H9 (cell line): ENCODE measurements at regions not wholly inside any gene's neighbourhood (a gene's known extent, or its start where the extent isn't known, plus 50 kb on each side); places are given as distances from the start of the nearest gene placed in this dataset.

ENCODE experiments used
- DNase-seq: peaks from one replicate; pipeline ENCODE4 v3.0.0-alpha.2; 2017
- H2AFZ ChIP-seq: one replicate; pipeline ENCODE4 v1.6.1; 2013; ENCODE audit warnings: mild to moderate bottlenecking, low read length, control low read depth, moderate library complexity
- H2AK5ac ChIP-seq: 2 replicates; pipeline ENCODE4 v1.6.1; 2013; ENCODE audit warnings: low read length, control low read depth, mixed read lengths; ENCODE audit not compliant: insufficient read length
- H2BK120ac ChIP-seq: one replicate; pipeline ENCODE4 v1.6.1; 2013; ENCODE audit warnings: low read depth, mild to moderate bottlenecking, low read length, control low read depth, inconsistent platforms; ENCODE audit not compliant: poor library complexity, severe bottlenecking
- H2BK12ac ChIP-seq: 2 replicates; pipeline ENCODE4 v1.6.1; 2013; ENCODE audit warnings: low read length, control low read depth, mixed read lengths, low read depth; ENCODE audit not compliant: insufficient read length
- H2BK15ac ChIP-seq: 2 replicates; pipeline ENCODE4 v1.6.1; 2013; ENCODE audit warnings: low read depth, low read length, control low read depth
- H2BK20ac ChIP-seq: one replicate; pipeline ENCODE4 v1.6.1; 2013; ENCODE audit warnings: low read depth, mild to moderate bottlenecking, low read length, control low read depth, inconsistent platforms; ENCODE audit not compliant: poor library complexity, severe bottlenecking
- H2BK5ac ChIP-seq: 2 replicates; pipeline ENCODE4 v1.6.1; 2013; ENCODE audit warnings: low read length, control low read depth, mixed read lengths; ENCODE audit not compliant: insufficient read length
- H3K14ac ChIP-seq: 2 replicates; pipeline ENCODE4 v1.6.1; 2013; ENCODE audit warnings: low read length, control low read depth; ENCODE audit not compliant: insufficient read depth
- H3K18ac ChIP-seq: 2 replicates; pipeline ENCODE4 v1.6.1; 2013; ENCODE audit warnings: low read depth, mild to moderate bottlenecking, mixed read lengths, low read length, control low read depth; ENCODE audit not compliant: insufficient read length
- H3K23ac ChIP-seq: 2 replicates; pipeline ENCODE4 v1.6.1; 2013; ENCODE audit warnings: low read length, control low read depth, mixed read lengths, low read depth; ENCODE audit not compliant: insufficient read length
- H3K23me2 ChIP-seq: 2 replicates; pipeline ENCODE4 v1.6.1; 2013; ENCODE audit warnings: low read depth, mild to moderate bottlenecking, mixed read lengths, low read length, control low read depth; ENCODE audit not compliant: insufficient read length, poor library complexity, severe bottlenecking
- H3K27ac ChIP-seq: 2 replicates; pipeline ENCODE4 v1.5.1; 2013; ENCODE audit warnings: low read length, control low read depth, mixed read lengths, low read depth; ENCODE audit not compliant: insufficient read length
- H3K27me3 ChIP-seq: 2 replicates; pipeline ENCODE4 v1.6.1; 2013; ENCODE audit warnings: low read length, control low read depth, inconsistent platforms; ENCODE audit not compliant: insufficient read depth
- H3K4ac ChIP-seq: 2 replicates; pipeline ENCODE4 v1.6.1; 2013; ENCODE audit warnings: low read depth, mild to moderate bottlenecking, control low read depth, inconsistent platforms, low read length, moderate library complexity
- H3K4me1 ChIP-seq: 2 replicates; pipeline ENCODE4 v1.6.1; 2013; ENCODE audit warnings: low read length, control low read depth, inconsistent platforms; ENCODE audit not compliant: insufficient read depth
- H3K4me2 ChIP-seq: 2 replicates; pipeline ENCODE4 v1.6.1; 2013; ENCODE audit warnings: low read length, control low read depth, mixed read lengths; ENCODE audit not compliant: insufficient read length, insufficient read depth
- H3K56ac ChIP-seq: 2 replicates; pipeline ENCODE4 v1.6.1; 2013; ENCODE audit warnings: low read depth, mild to moderate bottlenecking, mixed read lengths, low read length, control low read depth; ENCODE audit not compliant: insufficient read length
- H3K79me1 ChIP-seq: 2 replicates; pipeline ENCODE4 v1.6.1; 2013; ENCODE audit warnings: low read depth, mild to moderate bottlenecking, moderate library complexity, low read length, control low read depth, inconsistent platforms; ENCODE audit not compliant: insufficient read depth, poor library complexity, severe bottlenecking
- H3K79me2 ChIP-seq: 2 replicates; pipeline ENCODE4 v1.6.1; 2013; ENCODE audit warnings: low read length, control low read depth, inconsistent platforms; ENCODE audit not compliant: insufficient read depth
- H3K9ac ChIP-seq: 2 replicates; pipeline ENCODE4 v1.6.1; 2013; ENCODE audit warnings: low read length, control low read depth, mixed read lengths; ENCODE audit not compliant: insufficient read length; ENCODE audit errors: extremely low read depth
- H3K9me3 ChIP-seq: one replicate; pipeline ENCODE4 v1.6.1; 2013; ENCODE audit warnings: low read depth, low read length, inconsistent platforms; ENCODE audit not compliant: control insufficient read depth
- H3T11ph ChIP-seq: one replicate; pipeline ENCODE4 v1.6.1; 2013; ENCODE audit warnings: mild to moderate bottlenecking, low read length, control low read depth, inconsistent platforms
- H4K20me1 ChIP-seq: one replicate; pipeline ENCODE4 v1.6.1; 2013; ENCODE audit not compliant: control insufficient read depth, insufficient read length, insufficient read depth
- H4K5ac ChIP-seq: 2 replicates; pipeline ENCODE4 v1.6.1; 2013; ENCODE audit warnings: low read depth, mild to moderate bottlenecking, mixed read lengths, low read length, control low read depth; ENCODE audit not compliant: insufficient read length
- H4K8ac ChIP-seq: replicated peaks from 2 replicates; pipeline ENCODE4 v1.6.1; 2013; ENCODE audit warnings: low read length, control low read depth, mixed read lengths, low read depth; ENCODE audit not compliant: insufficient read length
- H4K91ac ChIP-seq: 2 replicates; pipeline ENCODE4 v1.6.1; 2013; ENCODE audit warnings: low read depth, mild to moderate bottlenecking, moderate library complexity, mixed read lengths, low read length, control low read depth; ENCODE audit not compliant: insufficient read length
- H3K27ac Mint-ChIP-seq, 3 experiments: 2 replicates in 2 of 3; 3 replicates in 1 of 3; pipeline ENCODE4 v1.8.0; 2020 to 2021; ENCODE audit warnings: mixed read lengths in 3 of 3, mild to moderate bottlenecking in 1 of 3, moderate library complexity in 1 of 3
- H3K27me3 Mint-ChIP-seq: 2 replicates; pipeline ENCODE4 v1.8.0; 2021; ENCODE audit warnings: low read depth, mild to moderate bottlenecking, moderate library complexity, mixed read lengths
- H3K36me3 Mint-ChIP-seq, 3 experiments: 2 replicates in 2 of 3; 3 replicates in 1 of 3; pipeline ENCODE4 v1.8.0; 2020 to 2021; ENCODE audit warnings: low read depth in 3 of 3, mixed read lengths in 3 of 3; ENCODE audit not compliant: insufficient read depth in 1 of 3
- H3K4me1 Mint-ChIP-seq, 2 experiments: 2 replicates each; pipeline ENCODE4 v1.8.0; 2020; ENCODE audit warnings: mixed read lengths in 2 of 2
- H3K4me3 Mint-ChIP-seq, 2 experiments: 2 replicates in 1 of 2; 3 replicates in 1 of 2; pipeline ENCODE4 v1.8.0; 2020 to 2021; ENCODE audit warnings: mild to moderate bottlenecking in 2 of 2, mixed read lengths in 2 of 2, moderate library complexity in 1 of 2
- H3K9me3 Mint-ChIP-seq, 2 experiments: 2 replicates in 1 of 2; 3 replicates in 1 of 2; pipeline ENCODE4 v1.8.0; 2020; ENCODE audit warnings: mild to moderate bottlenecking in 2 of 2, mixed read lengths in 2 of 2, moderate library complexity in 1 of 2
- WGBS: extraction: QIAGEN DNeasy Blood & Tissue Kit; methylation state at CpG from one replicate; pipeline ENCODE4 v1.1.7; 2013; ENCODE audit warnings: missing lambda C conversion rate, low lambda C conversion rate, mixed read lengths; ENCODE audit not compliant: insufficient read length; ENCODE audit errors: extremely low coverage; 5-methylcytosine and 5-hydroxymethylcytosine counted together
- TF ChIP-seq, protein P1 (sequence below): fragments of 200-600 bp; sonication (generic); conservative IDR thresholded peaks from 3 replicates; pipeline ENCODE4 v1.8.0; 2021; ENCODE audit warnings: antibody characterized with exemption, mild to moderate bottlenecking

DNA sequence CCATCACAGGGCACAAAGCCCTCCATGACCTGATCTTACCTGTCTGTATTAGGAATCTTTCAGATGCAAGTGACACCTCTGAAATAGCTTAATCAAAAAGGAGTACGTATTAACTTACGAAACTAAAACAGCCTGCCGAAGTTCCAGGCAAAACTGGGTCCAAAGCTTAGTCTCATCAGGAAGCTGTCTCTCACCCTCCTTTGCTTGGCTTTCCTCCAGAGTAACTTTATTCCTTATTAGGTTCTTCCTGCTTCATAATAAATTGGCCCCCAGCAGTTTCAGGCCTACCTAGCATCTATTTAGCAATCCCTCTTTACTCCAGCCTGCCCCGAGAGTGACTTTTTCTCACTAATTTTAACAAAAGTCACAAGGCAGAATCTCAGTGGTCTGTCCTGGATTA is 58.4 kb upstream of the STK32A start:
- H3K27ac ChIP-seq, result no peak overlapping the region
- Mint-ChIP-seq H3K36me3 (no peaks in the 10 kb centered on the region), H3K27ac (no peak overlapping the region; a peak in 1 of 7 replicates), H3K4me3 (no peak overlapping the region), H3K4me1 (peaks cover 0 to 4% of the 10 kb centered on the region in 2 experiments; a peak in 1 of 4 replicates), H3K27me3 (no peaks in the 10 kb centered on the region), H3K9me3 (no peaks in the 10 kb centered on the region)
- H2BK12ac ChIP-seq, result no peak overlapping the region
- no peak overlapping the region for H4K8ac ChIP-seq
- DNase-seq, result no peak
- H3K79me2 ChIP-seq, result no peaks in the 10 kb centered on the region
- no peak overlapping the region for H3K18ac ChIP-seq
- H3K4ac ChIP-seq, result no peak overlapping the region
- H3K4me2 ChIP-seq, result no peak overlapping the region
- H2AK5ac ChIP-seq, result no peak overlapping the region
- H4K91ac ChIP-seq, result no peak overlapping the region
- no peak overlapping the region for H3K56ac ChIP-seq
- H2BK5ac ChIP-seq, result no peak overlapping the region
- no peaks in the 10 kb centered on the region for H3K23me2 ChIP-seq
- no peaks in the 10 kb centered on the region for H3K27me3 ChIP-seq
- H3K9me3 ChIP-seq, result no peaks in the 10 kb centered on the region
- H3T11ph ChIP-seq, result no peak overlapping the region
- H2BK15ac ChIP-seq, result no peak overlapping the region
- no peak overlapping the region for H2BK120ac ChIP-seq
- WGBS, result no CpG with 5 or more reads among the region's 4 CpGs
- TF ChIP-seq, protein P1, sequence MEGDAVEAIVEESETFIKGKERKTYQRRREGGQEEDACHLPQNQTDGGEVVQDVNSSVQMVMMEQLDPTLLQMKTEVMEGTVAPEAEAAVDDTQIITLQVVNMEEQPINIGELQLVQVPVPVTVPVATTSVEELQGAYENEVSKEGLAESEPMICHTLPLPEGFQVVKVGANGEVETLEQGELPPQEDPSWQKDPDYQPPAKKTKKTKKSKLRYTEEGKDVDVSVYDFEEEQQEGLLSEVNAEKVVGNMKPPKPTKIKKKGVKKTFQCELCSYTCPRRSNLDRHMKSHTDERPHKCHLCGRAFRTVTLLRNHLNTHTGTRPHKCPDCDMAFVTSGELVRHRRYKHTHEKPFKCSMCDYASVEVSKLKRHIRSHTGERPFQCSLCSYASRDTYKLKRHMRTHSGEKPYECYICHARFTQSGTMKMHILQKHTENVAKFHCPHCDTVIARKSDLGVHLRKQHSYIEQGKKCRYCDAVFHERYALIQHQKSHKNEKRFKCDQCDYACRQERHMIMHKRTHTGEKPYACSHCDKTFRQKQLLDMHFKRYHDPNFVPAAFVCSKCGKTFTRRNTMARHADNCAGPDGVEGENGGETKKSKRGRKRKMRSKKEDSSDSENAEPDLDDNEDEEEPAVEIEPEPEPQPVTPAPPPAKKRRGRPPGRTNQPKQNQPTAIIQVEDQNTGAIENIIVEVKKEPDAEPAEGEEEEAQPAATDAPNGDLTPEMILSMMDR, result no peak
- H4K20me1 ChIP-seq, result no peaks in the 10 kb centered on the region
- no peak overlapping the region for H4K5ac ChIP-seq
- no peak overlapping the region for H3K14ac ChIP-seq
- H2BK20ac ChIP-seq, result no peak overlapping the region
- no peaks in the 10 kb centered on the region for H3K4me1 ChIP-seq
- no peaks in the 10 kb centered on the region for H3K79me1 ChIP-seq
- H3K9ac ChIP-seq, result no peak overlapping the region
- no peak overlapping the region for H2AFZ ChIP-seq
- no peak overlapping the region for H3K23ac ChIP-seq
